A549 (cell line): ENCODE measurements at regions not wholly inside any gene's neighbourhood (a gene's known extent, or its start where the extent isn't known, plus 50 kb on each side); places are given as distances from the start of the nearest gene placed in this dataset.

Source experiments
- ATAC-seq, 2 experiments: fragments of 200-7000 bp in 1 of 2; fragments of >200 bp in 1 of 2; cut with Nextera tagmentation in 1 of 2; cut with Tn5 transposase in 1 of 2; 3 replicates each; pipeline versions ENCODE4 v1.8.0 to v1.9.1; 2018 to 2020; ENCODE audit warnings: mild to moderate bottlenecking in 1 of 2, moderate library complexity in 1 of 2
- CTCF ChIA-PET: fragments of 300-600 bp; sonication (Branson Sonifier 250); formaldehyde crosslinking; extraction: SDS; loops from one replicate; lab custom pipeline; 2021; ENCODE audit warnings: antibody characterized with exemption, inconsistent platforms; lab: Yijun Ruan, JAX
- POLR2A ChIA-PET: fragments of 350-600 bp; formaldehyde crosslinking; extraction: SDS; loops from one replicate; lab custom pipeline; 2021; ENCODE audit warnings: antibody characterized with exemption, inconsistent platforms; lab: Yijun Ruan, JAX
- DNase-seq, 2 experiments: peaks; one replicate each; pipeline versions ENCODE4 v3.0.0 to v3.0.0-alpha.2; 2011 to 2016; ENCODE audit warnings: low read depth in 1 of 2, low spot score in 1 of 2
- FAIRE-seq: peaks from 2 replicates; lab custom pipeline; 2011; peaks lifted over from hg19 to GRCh38; lab: Jason Lieb, UNC
- H3K27ac ChIP-seq, 2 experiments: fragments of >200 bp; sonication (Bioruptor Twin); formaldehyde crosslinking; 3 replicates each; pipeline ENCODE4 v1.5.1; 2016 to 2017
- H3K4me1 ChIP-seq: fragments of >200 bp; sonication (Bioruptor Twin); formaldehyde crosslinking; 3 replicates; pipeline ENCODE4 v1.6.1; 2016
- H3K4me2 ChIP-seq: fragments of >200 bp; sonication (Bioruptor Twin); formaldehyde crosslinking; 3 replicates; pipeline ENCODE4 v1.6.1; 2016
- H3K4me3 ChIP-seq: fragments of >200 bp; sonication (Bioruptor Twin); formaldehyde crosslinking; 3 replicates; pipeline ENCODE4 v1.5.1; 2016
- H3K9me3 ChIP-seq: fragments of >200 bp; sonication (Bioruptor Twin); formaldehyde crosslinking; 3 replicates; pipeline ENCODE4 v1.6.1; 2016
- BHLHE40 ChIP-seq: IDR thresholded peaks from 2 replicates; pipeline ENCODE4 v1.6.1; 2012; ENCODE audit warnings: low read depth, low read length, inconsistent platforms
- CBX8 ChIP-seq: fragments of 200-600 bp; sonication (generic); IDR thresholded peaks from 2 replicates; pipeline ENCODE4 v1.6.1; 2016
- CEBPB ChIP-seq, 2 experiments: fragments of >200 bp in 1 of 2; sonication (Bioruptor Twin) in 1 of 2; formaldehyde crosslinking in 1 of 2; IDR thresholded peaks; 2 replicates each; pipeline ENCODE4 v1.6.1; 2012 to 2016
- CHD4 ChIP-seq: fragments of 200-600 bp; sonication (generic); IDR thresholded peaks from 2 replicates; pipeline ENCODE4 v1.6.1; 2016; ENCODE audit warnings: antibody characterized with exemption, mild to moderate bottlenecking, borderline replicate concordance
- EHF ChIP-seq: fragments of 250-450 bp; sonication (Bioruptor Pico); IDR thresholded peaks from 2 replicates; pipeline ENCODE4 v1.5.0; 2020; ENCODE audit warnings: mild to moderate bottlenecking
- FOSL2 ChIP-seq, 2 experiments: fragments of 450-650 bp in 1 of 2; fragments of >200 bp in 1 of 2; sonication (Bioruptor Twin) in 1 of 2; formaldehyde crosslinking; IDR thresholded peaks; 2 replicates each; pipeline versions ENCODE4 v1.5.0 to v1.6.1; 2016 to 2020; ENCODE audit warnings: mild to moderate bottlenecking in 1 of 2, moderate library complexity in 1 of 2
- FOXS1 ChIP-seq: fragments of 250-450 bp; sonication (Bioruptor Pico); IDR thresholded peaks from 2 replicates; pipeline ENCODE4 v1.5.0; 2020; ENCODE audit warnings: mild to moderate bottlenecking, moderate library complexity
- HDAC2 ChIP-seq: fragments of 200-600 bp; sonication (generic); IDR thresholded peaks from 2 replicates; pipeline ENCODE4 v1.6.1; 2016
- HEYL ChIP-seq: fragments of 250-450 bp; sonication (Bioruptor Pico); IDR thresholded peaks from 2 replicates; pipeline ENCODE4 v1.8.0; 2021; ENCODE audit warnings: mild to moderate bottlenecking, moderate library complexity
- HOXB13 ChIP-seq: fragments of 250-450 bp; sonication (Bioruptor Pico); IDR thresholded peaks from 2 replicates; pipeline ENCODE4 v1.5.0; 2020; ENCODE audit warnings: low read depth, mild to moderate bottlenecking, moderate library complexity
- JUNB ChIP-seq: fragments of >200 bp; sonication (Bioruptor Twin); formaldehyde crosslinking; IDR thresholded peaks from 2 replicates; pipeline ENCODE4 v1.6.1; 2016
- KDM1A ChIP-seq: fragments of 200-600 bp; sonication (generic); IDR thresholded peaks from 2 replicates; pipeline ENCODE4 v1.6.1; 2016; ENCODE audit warnings: low read depth, mild to moderate bottlenecking
- MAFK ChIP-seq: fragments of 450-650 bp; IDR thresholded peaks from 2 replicates; pipeline ENCODE4 v1.6.1; 2014; ENCODE audit not compliant: partially characterized antibody
- MAX ChIP-seq: IDR thresholded peaks from 2 replicates; pipeline ENCODE4 v1.6.1; 2012
- MYC ChIP-seq: IDR thresholded peaks from 2 replicates; pipeline ENCODE4 v1.6.1; 2012; ENCODE audit warnings: mild to moderate bottlenecking, inconsistent platforms, low read length, improper control_type of control experiment, borderline replicate concordance
- NPAS2 ChIP-seq: fragments of 250-450 bp; sonication (Bioruptor Pico); IDR thresholded peaks from 2 replicates; pipeline ENCODE4 v1.8.0; 2022; ENCODE audit warnings: mild to moderate bottlenecking, moderate library complexity, borderline replicate concordance
- NR3C1 ChIP-seq: fragments of >200 bp; sonication (Bioruptor Twin); formaldehyde crosslinking; IDR thresholded peaks from 3 replicates; pipeline ENCODE4 v1.6.1; 2017
- RAD21 ChIP-seq, 2 experiments: fragments of >200 bp in 1 of 2; sonication (Bioruptor Twin) in 1 of 2; formaldehyde crosslinking in 1 of 2; IDR thresholded peaks in 1 of 2; conservative IDR thresholded peaks in 1 of 2; 2 replicates in 1 of 2; 3 replicates in 1 of 2; pipeline ENCODE4 v1.6.1; 2012 to 2018; ENCODE audit warnings: inconsistent platforms in 1 of 2
- RNF2 ChIP-seq: fragments of 200-600 bp; sonication (generic); IDR thresholded peaks from 2 replicates; pipeline ENCODE4 v1.6.1; 2016; ENCODE audit warnings: low read depth, mild to moderate bottlenecking, antibody characterized with exemption, moderate library complexity, borderline replicate concordance
- SMC3 ChIP-seq: fragments of >200 bp; sonication (Bioruptor Twin); formaldehyde crosslinking; IDR thresholded peaks from 3 replicates; pipeline ENCODE4 v1.6.1; 2018; ENCODE audit warnings: inconsistent platforms
- SREBF2 ChIP-seq: fragments of 450-650 bp; IDR thresholded peaks from 2 replicates; pipeline ENCODE4 v1.6.1; 2014; ENCODE audit warnings: mild to moderate bottlenecking, moderate library complexity
- WGBS: methylation state at CpG from one replicate; pipeline ENCODE4 v1.1.6; 2017; ENCODE audit errors: missing lambda C conversion rate; 5-methylcytosine and 5-hydroxymethylcytosine counted together
- TF ChIP-seq, protein P1 (sequence below): fragments of 450-650 bp; IDR thresholded peaks from 2 replicates; pipeline ENCODE4 v1.6.1; 2014; ENCODE audit warnings: antibody characterized with exemption

- no peak for ATAC-seq
- 0 out of 3 replicates have a peak, but pooled peaks cover 4% of the 10 kb centered on the region for H3K4me1 ChIP-seq
- FAIRE-seq, result no peak
- TF ChIP-seq MAX (no peak), CEBPB (IDR thresholded peaks at IDR 0.05) (no peak), MYC (no peak), EHF (no peak), CBX8 (no peak), HDAC2 (no peak), RNF2 (no peak), SMC3 (no peak), JUNB (no peak), BHLHE40 (no peak), HOXB13 (CRISPR knock-in tag) (no peak), MAFK (no peak), SREBF2 (no peak)
- TF ChIP-seq, protein P1, sequence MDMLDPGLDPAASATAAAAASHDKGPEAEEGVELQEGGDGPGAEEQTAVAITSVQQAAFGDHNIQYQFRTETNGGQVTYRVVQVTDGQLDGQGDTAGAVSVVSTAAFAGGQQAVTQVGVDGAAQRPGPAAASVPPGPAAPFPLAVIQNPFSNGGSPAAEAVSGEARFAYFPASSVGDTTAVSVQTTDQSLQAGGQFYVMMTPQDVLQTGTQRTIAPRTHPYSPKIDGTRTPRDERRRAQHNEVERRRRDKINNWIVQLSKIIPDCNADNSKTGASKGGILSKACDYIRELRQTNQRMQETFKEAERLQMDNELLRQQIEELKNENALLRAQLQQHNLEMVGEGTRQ, result no peak
- TF ChIP-seq, all 56 proteins: peak for 0
- no peak overlapping the region for H3K4me3 ChIP-seq
- POLR2A ChIA-PET, result no interaction called here
- DNase-seq, result no peak
- no peak overlapping the region for H3K27ac ChIP-seq
- H3K4me2 ChIP-seq, result no peak overlapping the region
- CTCF ChIA-PET, result interaction anchor here (0.8 to 3.4 kb wide), 4 partner anchors 8 to 16 kb away, joined by 3 to 14 read pairs (median 5); no protein-coding TSS in a partner anchor
- peaks cover 8% of the 10 kb centered on the region; the same call in 1 of the 3 replicates for H3K9me3 ChIP-seq
Observed at GRCh38 chr15:72964135-72964534, 88.1 kb upstream of the NEO1 start.

DNA sequence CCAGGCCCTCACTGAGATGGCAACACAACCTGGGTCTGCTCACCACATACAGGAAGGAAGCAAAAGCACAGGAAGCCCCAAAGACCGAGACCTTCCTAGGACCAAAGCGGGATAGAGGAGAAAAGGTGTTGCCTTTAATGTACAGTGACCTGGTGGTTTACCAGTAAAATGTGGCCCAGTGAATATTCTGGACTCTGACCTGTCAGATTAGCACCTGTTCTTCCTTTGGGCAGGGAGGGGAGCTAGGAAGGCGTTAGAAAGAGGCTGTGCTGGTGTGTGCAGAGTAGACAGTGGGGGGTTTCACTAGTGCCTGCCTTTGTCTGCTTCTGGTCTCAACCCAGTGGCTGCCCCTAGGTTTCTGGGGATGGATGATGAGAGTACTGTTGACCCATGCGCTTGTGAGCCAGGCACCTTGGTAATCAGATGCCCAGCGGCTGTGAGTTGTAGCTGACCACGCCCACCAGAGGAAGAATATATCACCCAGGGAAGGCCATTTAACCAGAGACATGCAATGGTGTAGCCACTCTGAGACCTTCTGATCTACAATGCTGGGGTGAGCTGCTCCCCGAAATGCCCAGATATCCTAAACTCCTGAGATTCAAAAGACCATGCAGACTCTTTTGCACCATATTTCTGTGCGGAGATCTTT is 90.1 kb upstream of the NEO1 start:
- no peak for FAIRE-seq
- no peaks in the 10 kb centered on the region for H3K4me1 ChIP-seq
- ChIA-PET CTCF (interaction anchor here (3.4 kb wide), 1 partner anchor 8 kb away, joined by 14 read pairs; no protein-coding TSS in a partner anchor), POLR2A (no interaction called here)
- H3K27ac ChIP-seq, result no peak overlapping the region
- no peak overlapping the region for H3K4me3 ChIP-seq
- no peak for DNase-seq
- H3K9me3 ChIP-seq, result peaks cover 8% of the 10 kb centered on the region; the same call in 1 of the 3 replicates
- ATAC-seq, result no peak
- 30% methylated on average over 8 of the region's 8 CpGs for WGBS
- H3K4me2 ChIP-seq, result no peak overlapping the region
- no peak for TF ChIP-seq BHLHE40
- TF ChIP-seq HOXB13 (CRISPR knock-in tag), result no peak
- TF ChIP-seq CHD4, result no peak
- TF ChIP-seq RAD21 (conservative IDR thresholded peaks at IDR 0.05 in 1 of 2, IDR thresholded peaks at IDR 0.05 in 1 of 2), result no peak
- no peak for TF ChIP-seq SMC3
- TF ChIP-seq FOXS1 (CRISPR knock-in tag), result no peak
- TF ChIP-seq NPAS2 (CRISPR knock-in tag), result no peak
- TF ChIP-seq NR3C1, result no peak

DNA sequence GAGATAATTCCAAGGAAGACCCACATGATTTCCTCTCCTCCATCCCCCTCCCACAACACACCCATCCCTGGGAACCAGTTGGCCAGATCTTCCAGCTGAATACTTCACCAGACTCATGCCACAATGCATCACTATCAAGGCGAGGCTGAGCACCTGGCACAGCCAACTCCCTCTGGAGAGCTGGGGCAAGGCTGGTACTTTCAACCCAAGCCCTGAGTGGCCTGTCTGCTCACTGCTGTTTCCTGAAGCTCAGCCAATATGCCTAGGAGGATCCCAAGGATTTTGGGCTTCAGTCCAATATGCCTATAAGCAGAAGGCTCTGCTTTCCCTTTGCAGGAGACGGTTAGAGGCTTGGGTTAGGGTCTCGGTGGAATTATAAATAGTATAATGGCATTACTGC is 90.9 kb upstream of the NEO1 start:
- Histone ChIP-seq H3K4me3 (no peak overlapping the region), H3K9me3 (peaks cover 8% of the 10 kb centered on the region; the same call in 1 of the 3 replicates), H3K4me1 (no peaks in the 10 kb centered on the region), H3K4me2 (no peak overlapping the region), H3K27ac (no peak overlapping the region)
- ATAC-seq (no peak), DNase-seq (no peak), FAIRE-seq (no peak)
- WGBS, result 14% methylated on average over 3 of the region's 3 CpGs
- POLR2A ChIA-PET, result no interaction called here
- CTCF ChIA-PET, result interaction anchor here (0.6 kb wide), 1 partner anchor 233 kb away, joined by 3 read pairs; no protein-coding TSS in a partner anchor
- TF ChIP-seq CBX8 (no peak), RNF2 (no peak)

- TF ChIP-seq HEYL (CRISPR knock-in tag) (no peak), JUNB (no peak), KDM1A (no peak), FOSL2 (IDR thresholded peaks at IDR 0.05) (no peak), FOSL2 (CRISPR knock-in tag; IDR thresholded peaks at IDR 0.05) (no peak)
- TF ChIP-seq, all 56 proteins: peak for 0
- H3K4me2 ChIP-seq, result no peak overlapping the region
- H3K27ac ChIP-seq, result no peak overlapping the region
- peaks cover 8% of the 10 kb centered on the region; the same call in 1 of the 3 replicates for H3K9me3 ChIP-seq
- DNase-seq (no peak), ATAC-seq (no peak), FAIRE-seq (no peak)
- WGBS, result 6% methylated on average over 3 of the region's 3 CpGs
- no peaks in the 10 kb centered on the region for H3K4me1 ChIP-seq
- POLR2A ChIA-PET, result no interaction called here
- CTCF ChIA-PET, result interaction anchor here (0.6 kb wide), 1 partner anchor 59 kb away, joined by 3 read pairs; no protein-coding TSS in a partner anchor
- H3K4me3 ChIP-seq, result no peak overlapping the region
Observed at GRCh38 chr15:72958634-72959033, 93.6 kb upstream of the NEO1 start.
